GM20000 (cell line): ENCODE measurements at regions not wholly inside any gene's neighbourhood (a gene's known extent, or its start where the extent isn't known, plus 50 kb on each side); places are given as distances from the start of the nearest gene placed in this dataset.

Experiments used
- DNase-seq: peaks from one replicate; pipeline ENCODE4 v3.0.0; 2012; ENCODE audit warnings: low spot score
- TF ChIP-seq, protein P1 (sequence below): IDR thresholded peaks from 2 replicates; pipeline ENCODE4 v1.5.1; 2012; ENCODE audit warnings: mild to moderate bottlenecking, control low read depth; ENCODE audit errors: extremely low read depth, missing control alignments

DNA sequence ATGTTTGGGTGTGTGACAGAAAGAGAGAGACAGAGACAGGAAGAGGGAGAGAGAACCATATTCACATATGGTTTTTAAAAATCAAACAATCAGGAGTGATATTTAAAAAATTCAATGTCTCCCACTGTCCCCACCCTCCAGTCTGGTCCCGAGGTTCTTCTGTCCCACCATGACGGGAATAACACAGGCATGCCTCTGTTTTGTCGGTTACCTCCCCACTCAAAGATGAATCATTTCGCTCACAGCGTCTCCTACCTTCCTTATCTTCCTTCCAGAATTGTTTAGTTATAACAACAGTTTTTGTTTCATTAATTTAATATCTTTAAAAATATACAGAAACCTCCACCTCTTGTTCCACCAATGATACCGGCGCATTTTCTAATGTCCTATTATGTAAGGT, 113.0 kb downstream of the KCNF1 start:
- no peak for DNase-seq
- TF ChIP-seq, protein P1, sequence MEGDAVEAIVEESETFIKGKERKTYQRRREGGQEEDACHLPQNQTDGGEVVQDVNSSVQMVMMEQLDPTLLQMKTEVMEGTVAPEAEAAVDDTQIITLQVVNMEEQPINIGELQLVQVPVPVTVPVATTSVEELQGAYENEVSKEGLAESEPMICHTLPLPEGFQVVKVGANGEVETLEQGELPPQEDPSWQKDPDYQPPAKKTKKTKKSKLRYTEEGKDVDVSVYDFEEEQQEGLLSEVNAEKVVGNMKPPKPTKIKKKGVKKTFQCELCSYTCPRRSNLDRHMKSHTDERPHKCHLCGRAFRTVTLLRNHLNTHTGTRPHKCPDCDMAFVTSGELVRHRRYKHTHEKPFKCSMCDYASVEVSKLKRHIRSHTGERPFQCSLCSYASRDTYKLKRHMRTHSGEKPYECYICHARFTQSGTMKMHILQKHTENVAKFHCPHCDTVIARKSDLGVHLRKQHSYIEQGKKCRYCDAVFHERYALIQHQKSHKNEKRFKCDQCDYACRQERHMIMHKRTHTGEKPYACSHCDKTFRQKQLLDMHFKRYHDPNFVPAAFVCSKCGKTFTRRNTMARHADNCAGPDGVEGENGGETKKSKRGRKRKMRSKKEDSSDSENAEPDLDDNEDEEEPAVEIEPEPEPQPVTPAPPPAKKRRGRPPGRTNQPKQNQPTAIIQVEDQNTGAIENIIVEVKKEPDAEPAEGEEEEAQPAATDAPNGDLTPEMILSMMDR, result no peak

DNA sequence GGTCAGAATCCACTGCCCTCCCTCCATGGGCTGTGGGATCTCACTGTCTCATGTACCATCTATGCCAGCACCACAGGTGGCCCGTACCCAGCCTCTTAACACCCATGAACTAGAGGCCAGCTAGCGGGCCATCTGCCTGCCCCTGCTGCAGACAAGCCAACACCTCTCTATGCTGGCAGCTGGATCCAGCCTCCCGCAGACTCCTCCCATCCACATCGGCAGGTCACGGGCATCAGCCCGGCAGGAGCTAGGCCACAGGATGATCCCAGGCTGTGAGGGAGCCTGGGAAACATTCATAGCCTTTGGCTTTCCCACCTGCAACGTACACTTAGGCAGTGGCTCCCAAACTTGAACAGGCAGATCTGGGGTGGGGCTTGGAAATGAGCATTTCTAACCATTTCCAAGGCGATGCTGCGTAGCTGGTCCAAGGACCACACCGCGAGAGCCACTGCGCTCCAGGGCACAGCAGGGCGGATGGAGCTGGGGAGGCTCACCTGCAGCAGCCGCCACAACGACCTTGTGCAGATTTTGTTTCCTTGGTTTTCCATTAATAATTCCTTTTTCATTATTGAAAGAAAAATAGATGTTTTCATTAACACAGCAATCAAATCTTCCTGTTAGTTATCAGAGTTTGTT, 114.7 kb downstream of the KCNF1 start:
- TF ChIP-seq, protein P1, result no peak
- DNase-seq, result no peak

DNA sequence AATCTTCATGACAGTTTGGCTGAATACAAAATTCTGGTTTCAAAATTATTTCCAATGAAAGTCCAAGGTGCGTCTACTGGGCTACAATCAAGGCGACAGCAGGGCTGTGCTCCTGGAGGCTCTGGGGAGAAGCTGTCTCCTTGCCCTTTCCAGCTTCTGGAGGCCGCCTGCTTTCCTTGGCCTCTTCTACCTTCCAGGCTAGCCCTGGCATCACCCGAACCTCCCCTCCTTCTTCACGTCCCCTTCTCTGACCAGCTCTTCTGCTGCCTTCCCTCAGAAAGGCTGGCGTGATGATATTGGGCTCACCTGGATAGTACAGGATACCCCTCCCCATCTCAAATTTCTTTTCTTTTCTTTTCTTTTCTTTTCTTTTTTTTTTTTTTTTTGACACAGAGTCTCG, 115.5 kb downstream of the KCNF1 start:
- DNase-seq, result no peak
- TF ChIP-seq, protein P1, result no peak

DNA sequence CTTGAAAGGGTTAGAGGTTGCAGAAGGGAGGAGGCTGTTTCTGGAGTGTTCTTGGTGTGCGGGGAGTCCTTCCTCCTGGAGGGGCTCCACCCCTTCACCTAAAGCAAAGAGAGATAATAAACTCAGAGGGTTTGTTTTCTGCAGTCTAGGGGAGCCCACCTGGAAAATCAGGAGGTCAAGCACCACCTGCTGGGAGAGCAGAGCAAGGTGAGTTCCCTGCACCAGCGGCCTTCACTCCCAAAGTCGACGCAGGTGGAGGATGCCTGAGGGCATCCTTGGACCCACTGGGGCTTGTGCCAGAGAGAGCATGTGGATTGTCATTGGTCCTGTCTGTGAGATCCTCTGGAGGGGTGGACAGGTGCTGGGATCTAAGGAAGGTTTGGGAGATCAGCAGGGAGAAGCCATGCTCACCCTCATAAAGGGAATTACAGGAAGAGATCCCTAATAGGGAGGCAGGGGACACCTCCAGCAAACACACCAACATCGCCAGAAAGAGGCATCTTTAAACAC, 116.7 kb downstream of the KCNF1 start:
- TF ChIP-seq, protein P1, result no peak
- no peak for DNase-seq

DNA sequence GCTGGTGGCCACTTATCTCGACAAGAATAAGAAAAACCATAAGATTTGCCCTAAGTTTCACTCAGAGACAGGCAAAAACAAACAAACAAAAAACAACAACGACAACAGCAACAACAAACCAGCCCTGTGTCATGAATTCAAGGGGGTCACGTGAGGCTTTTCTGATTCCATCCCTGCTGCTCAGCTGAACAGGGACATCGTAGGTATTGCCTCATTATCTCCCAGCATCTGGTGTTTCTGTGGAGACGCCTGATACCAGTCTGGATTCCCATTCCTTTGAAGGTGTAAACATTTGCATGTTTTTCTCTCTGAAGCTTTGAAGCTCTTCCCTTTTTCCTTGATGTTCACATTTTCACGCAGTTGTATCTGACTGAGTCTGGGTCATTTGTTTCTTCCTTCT, 117.4 kb downstream of the KCNF1 start:
- TF ChIP-seq, protein P1, result no peak
- DNase-seq, result no peak

DNA sequence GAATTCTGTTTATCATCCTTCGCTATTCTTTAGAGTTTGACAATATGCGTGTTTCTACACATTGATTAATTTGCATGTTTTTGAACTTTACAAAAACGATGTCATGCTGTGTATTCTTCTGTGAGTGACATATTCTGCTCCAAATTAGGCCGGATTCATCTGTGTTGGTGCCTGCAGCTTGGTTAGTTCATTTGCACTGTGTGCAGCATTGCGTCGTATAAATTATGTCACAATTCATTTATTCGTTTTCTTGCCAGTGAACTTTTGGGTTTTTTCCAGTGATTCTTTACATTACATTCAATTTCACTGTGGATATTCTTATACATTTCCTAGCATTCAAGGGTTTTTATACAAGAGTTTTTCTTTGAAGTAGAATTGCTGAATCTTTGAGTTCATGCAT, 118.3 kb downstream of the KCNF1 start:
- DNase-seq, result no peak
- TF ChIP-seq, protein P1, result no peak

DNA sequence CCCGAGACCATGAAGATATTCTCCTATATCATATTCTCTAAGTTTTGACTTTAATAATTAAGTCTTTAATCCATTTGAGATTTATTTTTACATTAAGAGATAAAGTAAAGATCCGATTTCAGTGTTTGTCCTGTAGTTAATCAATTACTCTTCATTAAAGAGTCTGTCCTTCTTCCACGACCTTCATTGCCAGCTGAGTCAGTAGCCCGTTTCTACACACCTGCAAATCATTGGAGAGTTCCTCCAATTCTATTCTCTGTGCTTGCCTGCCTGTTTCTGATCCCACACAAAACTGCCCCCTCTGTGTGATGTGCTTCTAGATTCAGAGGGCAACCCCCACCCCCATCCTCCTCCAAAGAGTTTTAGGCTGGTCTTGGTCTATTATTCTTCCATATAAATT, 119.2 kb downstream of the KCNF1 start:
- TF ChIP-seq, protein P1, result no peak
- DNase-seq, result no peak
